ENCODE measurements at regions not wholly inside any gene's neighbourhood (a gene's known extent, or its start where the extent isn't known, plus 50 kb on each side); places are given as distances from the start of the nearest gene placed in this dataset.

- intact Hi-C loops (cut with micrococcal nuclease), result no loop called here
- Histone ChIP-seq H3K4me3 (replicated peaks in 1 of 2; ENCODE audit: low read depth in 1 of 2, low read length in 2 of 2) (no peak overlapping the region), H3K4me1 (ENCODE audit: control insufficient read depth in 1 of 2, insufficient read depth in 2 of 2, low read length in 2 of 2) (no peaks in the 10 kb centered on the region), H3K79me2 (ENCODE audit: insufficient read depth, low read length) (no peaks in the 10 kb centered on the region), H2AFZ (ENCODE audit: low read depth, low read length, poor library complexity, severe bottlenecking) (no peak overlapping the region), H3K27me3 (ENCODE audit: insufficient read depth, low read length) (no peaks in the 10 kb centered on the region), H3K9ac (ENCODE audit: low read length) (no peak overlapping the region), H3K9me3 (ENCODE audit: control insufficient read depth in 1 of 2, insufficient read depth in 1 of 2, low read depth in 1 of 2, low read length in 2 of 2) (no peaks in the 10 kb centered on the region), H4K20me1 (ENCODE audit: insufficient read depth) (no peaks in the 10 kb centered on the region), H3K36me3 (ENCODE audit: control insufficient read depth in 1 of 2, insufficient read depth in 2 of 2, low read length in 2 of 2) (no peaks in the 10 kb centered on the region), H3K4me2 (ENCODE audit: low read length) (no peak overlapping the region), H3K9me2 (ENCODE audit: insufficient read depth) (no peaks in the 10 kb centered on the region), H3K27ac (ENCODE audit: low read depth, low read length) (no peak overlapping the region)
- no TSS peak for BruUV-seq (replicated peaks)
- POLR2A ChIA-PET, result no interaction called here
- RAD21 ChIA-PET (ENCODE audit: low non-redundant PET in 1 of 2, low total read pairs in 2 of 2, uncharacterized antibody in 2 of 2, unreplicated experiment in 2 of 2), result no interaction called here
- ATAC-seq, result no peak
- no peak for TF ChIP-seq CBX3 (IDR thresholded peaks at IDR 0.05; ENCODE audit: low read depth)
- no peak for TF ChIP-seq EZH2 (IDR thresholded peaks at IDR 0.05)
- no peak for TF ChIP-seq EGR1 (IDR thresholded peaks at IDR 0.05; ENCODE audit: low read depth)
- TF ChIP-seq POLR2A (IDR thresholded peaks at IDR 0.05; ENCODE audit: borderline replicate concordance, extremely low read depth, insufficient read depth, insufficient read length), result no peak
- no peak for DNase-seq (ENCODE audit: low read depth, low spot score)
- CTCF ChIA-PET, result interaction anchor here (0.6 to 1.5 kb wide), 3 partner anchors 8 to 546 kb away, joined by 3 to 5 read pairs (median 5); no protein-coding TSS in a partner anchor
Observed at GRCh38 chr10:121062115-121062514, 211.0 kb downstream of the WDR11 start.

DNA sequence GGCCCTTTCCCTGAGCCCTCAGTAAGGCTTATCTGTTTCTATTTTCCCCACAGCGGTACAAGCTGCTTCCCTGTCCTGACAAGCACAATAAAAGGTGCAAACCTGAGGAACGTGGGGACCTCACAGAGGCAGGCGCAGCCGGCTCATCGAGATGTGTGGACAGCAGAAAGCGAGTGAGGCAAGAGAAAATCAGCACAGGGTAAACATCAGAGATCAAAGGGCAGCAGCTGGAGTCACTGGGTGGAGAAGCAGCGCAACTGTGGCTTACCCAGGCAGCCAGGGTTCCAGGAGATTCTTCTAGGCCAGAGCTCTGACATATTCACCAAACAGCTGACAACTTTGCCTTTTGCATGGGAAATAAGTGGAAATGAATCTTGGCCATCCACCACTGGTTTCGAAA, 212.6 kb downstream of the WDR11 start:
- TF ChIP-seq EGR1 (IDR thresholded peaks at IDR 0.05; ENCODE audit: low read depth), result no peak
- TF ChIP-seq ZNF274 (IDR thresholded peaks at IDR 0.05; ENCODE audit: low read depth, low read length), result no peak
- no peak for TF ChIP-seq POLR2AphosphoS5 (IDR thresholded peaks at IDR 0.05; ENCODE audit: low read depth, low read length)
- no peak for TF ChIP-seq CEBPB (IDR thresholded peaks at IDR 0.05; ENCODE audit: low read depth)
- TF ChIP-seq ZBTB33 (IDR thresholded peaks at IDR 0.05; ENCODE audit: extremely low read depth, insufficient replicate concordance, low read length), result no peak
- TF ChIP-seq, protein P1, sequence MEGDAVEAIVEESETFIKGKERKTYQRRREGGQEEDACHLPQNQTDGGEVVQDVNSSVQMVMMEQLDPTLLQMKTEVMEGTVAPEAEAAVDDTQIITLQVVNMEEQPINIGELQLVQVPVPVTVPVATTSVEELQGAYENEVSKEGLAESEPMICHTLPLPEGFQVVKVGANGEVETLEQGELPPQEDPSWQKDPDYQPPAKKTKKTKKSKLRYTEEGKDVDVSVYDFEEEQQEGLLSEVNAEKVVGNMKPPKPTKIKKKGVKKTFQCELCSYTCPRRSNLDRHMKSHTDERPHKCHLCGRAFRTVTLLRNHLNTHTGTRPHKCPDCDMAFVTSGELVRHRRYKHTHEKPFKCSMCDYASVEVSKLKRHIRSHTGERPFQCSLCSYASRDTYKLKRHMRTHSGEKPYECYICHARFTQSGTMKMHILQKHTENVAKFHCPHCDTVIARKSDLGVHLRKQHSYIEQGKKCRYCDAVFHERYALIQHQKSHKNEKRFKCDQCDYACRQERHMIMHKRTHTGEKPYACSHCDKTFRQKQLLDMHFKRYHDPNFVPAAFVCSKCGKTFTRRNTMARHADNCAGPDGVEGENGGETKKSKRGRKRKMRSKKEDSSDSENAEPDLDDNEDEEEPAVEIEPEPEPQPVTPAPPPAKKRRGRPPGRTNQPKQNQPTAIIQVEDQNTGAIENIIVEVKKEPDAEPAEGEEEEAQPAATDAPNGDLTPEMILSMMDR (IDR thresholded peaks at IDR 0.05 in 2 of 3, conservative IDR thresholded peaks at IDR 0.05 in 1 of 3; ENCODE audit: borderline replicate concordance in 1 of 3, insufficient read depth in 1 of 3, low read depth in 2 of 3, low read length in 2 of 3), result no peak
- no peak for TF ChIP-seq JUND (IDR thresholded peaks at IDR 0.05)
- no peak for TF ChIP-seq EZH2phosphoT487 (IDR thresholded peaks at IDR 0.05; ENCODE audit: borderline replicate concordance)
- no peak for TF ChIP-seq SP1 (IDR thresholded peaks at IDR 0.05; ENCODE audit: low read depth)
- no peak for TF ChIP-seq RAD21 (IDR thresholded peaks at IDR 0.05; ENCODE audit: low read depth)
- no peak for TF ChIP-seq ZFX (IDR thresholded peaks at IDR 0.05)
- no peak for TF ChIP-seq TCF7L2 (IDR thresholded peaks at IDR 0.05; ENCODE audit: borderline replicate concordance, extremely low read depth, insufficient read depth, insufficient read length)
- no peak for TF ChIP-seq SRF (IDR thresholded peaks at IDR 0.05; ENCODE audit: low read depth)
- ChIA-PET RAD21 (ENCODE audit: low non-redundant PET in 1 of 2, low total read pairs in 2 of 2, uncharacterized antibody in 2 of 2, unreplicated experiment in 2 of 2) (no interaction called here), POLR2A (no interaction called here), CTCF (no interaction called here)
- H3K27ac ChIP-seq (ENCODE audit: low read depth, low read length), result no peak overlapping the region
- H4K20me1 ChIP-seq (ENCODE audit: insufficient read depth), result no peaks in the 10 kb centered on the region
- no peak overlapping the region for H3K4me3 ChIP-seq (replicated peaks in 1 of 2; ENCODE audit: low read depth in 1 of 2, low read length in 2 of 2)
- no peak for ATAC-seq
- no peaks in the 10 kb centered on the region for H3K9me2 ChIP-seq (ENCODE audit: insufficient read depth)
- no peak for DNase-seq (ENCODE audit: low read depth, low spot score)
- H3K27me3 ChIP-seq (ENCODE audit: insufficient read depth, low read length), result no peaks in the 10 kb centered on the region
- H3K79me2 ChIP-seq (ENCODE audit: insufficient read depth, low read length), result no peaks in the 10 kb centered on the region
- H3K36me3 ChIP-seq (ENCODE audit: control insufficient read depth in 1 of 2, insufficient read depth in 2 of 2, low read length in 2 of 2), result no peaks in the 10 kb centered on the region
- BruUV-seq (replicated peaks), result no TSS peak
- no peaks in the 10 kb centered on the region for H3K9me3 ChIP-seq (ENCODE audit: control insufficient read depth in 1 of 2, insufficient read depth in 1 of 2, low read depth in 1 of 2, low read length in 2 of 2)
- H3K9ac ChIP-seq (ENCODE audit: low read length), result no peak overlapping the region
- intact Hi-C loops (cut with micrococcal nuclease), result no loop called here
- no peak overlapping the region for H2AFZ ChIP-seq (ENCODE audit: low read depth, low read length, poor library complexity, severe bottlenecking)
- peaks cover 0 to 3% of the 10 kb centered on the region in 2 experiments; a peak in 1 of 4 replicates for H3K4me1 ChIP-seq (ENCODE audit: control insufficient read depth in 1 of 2, insufficient read depth in 2 of 2, low read length in 2 of 2)
- H3K4me2 ChIP-seq (ENCODE audit: low read length), result no peak overlapping the region
